ENCODE measurements at regions not wholly inside any gene's neighbourhood (a gene's known extent, or its start where the extent isn't known, plus 50 kb on each side); places are given as distances from the start of the nearest gene placed in this dataset.

DNA sequence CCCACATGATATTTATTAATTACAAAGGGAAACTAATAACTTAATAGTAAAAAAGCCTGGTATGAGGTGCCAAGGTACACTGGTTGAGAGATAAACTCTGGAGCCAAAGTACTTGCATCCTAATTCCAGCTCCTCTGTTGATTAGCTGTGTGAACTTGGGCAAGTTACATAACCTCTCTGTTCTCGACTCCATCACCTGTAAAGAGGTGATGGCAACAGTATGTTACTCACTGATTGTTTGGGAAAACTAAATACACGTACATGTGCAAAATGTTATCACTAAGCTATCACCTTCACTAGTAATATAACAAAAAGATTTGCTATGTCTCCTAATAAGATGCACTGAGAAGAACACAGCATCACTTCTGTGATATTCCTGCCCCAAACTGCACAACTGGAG is 206.4 kb downstream of the MEX3B start:
- Histone ChIP-seq H3K4me3 (no peak overlapping the region), H3K27ac (no peak overlapping the region), H3K27me3 (no peaks in the 10 kb centered on the region), H3K4me1 (ENCODE audit: insufficient read depth) (no peaks in the 10 kb centered on the region), H3K36me3 (no peaks in the 10 kb centered on the region), H3K9me3 (no peaks in the 10 kb centered on the region)
- TF ChIP-seq EP300 (IDR thresholded peaks at IDR 0.05) (no peak), POLR2A (IDR thresholded peaks at IDR 0.05) (no peak)
- TF ChIP-seq, protein P1, sequence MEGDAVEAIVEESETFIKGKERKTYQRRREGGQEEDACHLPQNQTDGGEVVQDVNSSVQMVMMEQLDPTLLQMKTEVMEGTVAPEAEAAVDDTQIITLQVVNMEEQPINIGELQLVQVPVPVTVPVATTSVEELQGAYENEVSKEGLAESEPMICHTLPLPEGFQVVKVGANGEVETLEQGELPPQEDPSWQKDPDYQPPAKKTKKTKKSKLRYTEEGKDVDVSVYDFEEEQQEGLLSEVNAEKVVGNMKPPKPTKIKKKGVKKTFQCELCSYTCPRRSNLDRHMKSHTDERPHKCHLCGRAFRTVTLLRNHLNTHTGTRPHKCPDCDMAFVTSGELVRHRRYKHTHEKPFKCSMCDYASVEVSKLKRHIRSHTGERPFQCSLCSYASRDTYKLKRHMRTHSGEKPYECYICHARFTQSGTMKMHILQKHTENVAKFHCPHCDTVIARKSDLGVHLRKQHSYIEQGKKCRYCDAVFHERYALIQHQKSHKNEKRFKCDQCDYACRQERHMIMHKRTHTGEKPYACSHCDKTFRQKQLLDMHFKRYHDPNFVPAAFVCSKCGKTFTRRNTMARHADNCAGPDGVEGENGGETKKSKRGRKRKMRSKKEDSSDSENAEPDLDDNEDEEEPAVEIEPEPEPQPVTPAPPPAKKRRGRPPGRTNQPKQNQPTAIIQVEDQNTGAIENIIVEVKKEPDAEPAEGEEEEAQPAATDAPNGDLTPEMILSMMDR (IDR thresholded peaks at IDR 0.05): no peak
- WGBS, 3 donors: 64 to 75% (median 69%) methylated on average over 2 of the region's 2 CpGs
- intact Hi-C loops (cut with DNase I): no loop called here
- DNase-seq: no peak

DNA sequence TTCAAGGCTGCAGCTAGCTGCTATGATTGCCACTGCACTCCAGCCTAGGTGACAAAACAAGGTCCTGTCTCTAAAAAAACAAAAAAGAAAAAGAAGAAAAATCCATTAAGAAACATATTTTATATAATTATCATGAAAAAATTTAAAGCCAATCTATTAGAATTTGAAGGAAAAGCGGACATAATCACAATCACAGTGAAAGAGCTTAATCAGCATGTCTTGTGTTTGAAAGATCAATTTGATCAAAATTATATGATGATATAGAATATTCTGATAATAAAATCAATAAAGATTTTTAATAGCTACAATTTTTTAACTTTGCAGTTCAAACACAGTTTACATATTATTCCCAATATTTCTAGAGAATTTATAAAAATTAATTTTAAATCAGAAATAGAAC is 210.1 kb downstream of the MEX3B start:
- intact Hi-C loops (cut with DNase I): no loop called here
- TF ChIP-seq EP300 (IDR thresholded peaks at IDR 0.05) (no peak), POLR2A (IDR thresholded peaks at IDR 0.05) (no peak)
- TF ChIP-seq, protein P1 (IDR thresholded peaks at IDR 0.05): no peak
- WGBS, 3 donors: 93 to 97% (median 95%) methylated on average over 1 of the region's 1 CpG
- Histone ChIP-seq H3K4me1 (ENCODE audit: insufficient read depth) (no peaks in the 10 kb centered on the region), H3K27me3 (no peaks in the 10 kb centered on the region), H3K4me3 (no peak overlapping the region), H3K36me3 (no peaks in the 10 kb centered on the region), H3K27ac (no peak overlapping the region), H3K9me3 (no peaks in the 10 kb centered on the region)
- no peak for DNase-seq

DNA sequence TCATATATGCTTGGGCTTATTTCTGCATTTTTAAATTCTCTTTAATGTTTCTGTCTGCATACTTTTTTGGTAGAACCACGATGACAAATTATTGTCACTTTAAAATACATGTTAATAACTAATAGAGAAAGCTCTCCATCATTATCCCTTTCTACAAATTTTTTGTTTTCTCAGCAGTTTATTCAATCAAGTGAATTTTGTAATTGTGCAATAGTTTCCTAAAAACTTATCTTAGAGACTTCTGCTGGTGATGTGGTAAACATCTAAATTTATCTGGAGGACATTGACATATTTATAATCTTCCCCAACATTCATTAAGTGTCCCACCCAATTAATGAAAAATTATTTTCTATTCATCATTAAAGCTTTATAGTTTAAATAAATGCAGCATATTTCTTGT is 215.3 kb downstream of the MEX3B start:
- intact Hi-C loops (cut with DNase I): no loop called here
- Histone ChIP-seq H3K4me3 (no peak overlapping the region), H3K27me3 (no peaks in the 10 kb centered on the region), H3K4me1 (ENCODE audit: insufficient read depth) (no peaks in the 10 kb centered on the region), H3K36me3 (no peaks in the 10 kb centered on the region), H3K9me3 (peaks cover 0 to 3% of the 10 kb centered on the region in 2 donors), H3K27ac (no peak overlapping the region)
- TF ChIP-seq POLR2A (IDR thresholded peaks at IDR 0.05): no peak
- TF ChIP-seq EP300 (IDR thresholded peaks at IDR 0.05): no peak
- TF ChIP-seq, protein P1 (IDR thresholded peaks at IDR 0.05): no peak
- no peak for DNase-seq
- 86 to 90% (median 89%) methylated on average over 1 of the region's 1 CpG for WGBS, 3 donors

DNA sequence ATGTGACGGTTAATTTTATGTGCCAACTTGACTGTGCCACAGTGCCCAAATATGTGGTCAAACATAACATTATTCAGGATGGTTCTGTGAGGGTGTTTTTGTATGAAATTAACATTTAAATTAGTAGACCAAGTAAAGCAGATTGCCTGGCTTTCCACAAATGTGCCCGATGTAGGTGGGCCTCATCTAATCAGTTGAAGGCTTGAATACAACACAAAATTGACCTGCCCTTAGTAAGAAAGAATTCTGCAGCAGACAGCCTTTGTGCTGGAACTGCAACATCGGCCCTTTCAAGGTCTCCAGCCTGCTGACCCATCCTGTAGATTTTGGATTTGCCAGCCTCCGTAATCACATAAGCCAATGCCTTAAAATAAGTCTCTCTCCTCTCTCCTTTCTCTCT is 215.9 kb downstream of the MEX3B start:
- intact Hi-C loops (cut with DNase I): no loop called here
- peaks cover 0 to 3% of the 10 kb centered on the region in 2 donors for H3K9me3 ChIP-seq
- WGBS, 3 donors: 90 to 98% (median 92%) methylated on average over 4 of the region's 4 CpGs
- H3K36me3 ChIP-seq: no peaks in the 10 kb centered on the region
- H3K4me3 ChIP-seq: no peak overlapping the region
- TF ChIP-seq POLR2A (IDR thresholded peaks at IDR 0.05): no peak
- TF ChIP-seq, protein P1 (IDR thresholded peaks at IDR 0.05): no peak
- TF ChIP-seq EP300 (IDR thresholded peaks at IDR 0.05): no peak
- DNase-seq: no peak
- no peaks in the 10 kb centered on the region for H3K27me3 ChIP-seq
- H3K4me1 ChIP-seq (ENCODE audit: insufficient read depth): no peaks in the 10 kb centered on the region
- H3K27ac ChIP-seq: no peak overlapping the region

DNA sequence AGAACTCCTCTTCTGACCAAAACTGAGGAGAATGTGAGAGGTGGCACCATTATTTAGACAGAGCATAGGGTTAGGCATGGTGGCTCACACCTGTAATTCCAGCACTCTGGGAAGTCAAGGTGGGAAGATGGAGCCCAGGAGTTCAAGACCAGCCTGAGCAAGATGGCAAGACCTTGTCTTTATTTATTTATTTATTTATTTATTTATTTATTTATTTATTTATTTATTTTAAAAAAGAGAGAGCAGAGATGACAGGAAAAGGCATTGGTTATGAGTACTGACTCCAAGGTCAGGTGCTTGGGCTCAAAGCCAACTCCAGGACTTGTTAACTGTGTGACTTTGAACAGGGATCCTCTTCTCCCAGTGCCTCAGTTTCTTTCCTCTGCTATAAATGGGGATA is 217.7 kb downstream of the MEX3B start:
- intact Hi-C loops (cut with DNase I): no loop called here
- DNase-seq: no peak
- H3K27ac ChIP-seq: no peak overlapping the region
- TF ChIP-seq POLR2A (IDR thresholded peaks at IDR 0.05): no peak
- no peak for TF ChIP-seq EP300 (IDR thresholded peaks at IDR 0.05)
- TF ChIP-seq, protein P1 (IDR thresholded peaks at IDR 0.05): no peak
- no peaks in the 10 kb centered on the region for H3K36me3 ChIP-seq
- peaks cover 0 to 3% of the 10 kb centered on the region in 2 donors for H3K9me3 ChIP-seq
- H3K27me3 ChIP-seq: no peaks in the 10 kb centered on the region
- no peaks in the 10 kb centered on the region for H3K4me1 ChIP-seq (ENCODE audit: insufficient read depth)
- H3K4me3 ChIP-seq: no peak overlapping the region
